K562 (cell line): ENCODE measurements at regions not wholly inside any gene's neighbourhood (a gene's known extent, or its start where the extent isn't known, plus 50 kb on each side); places are given as distances from the start of the nearest gene placed in this dataset.
"Not testable (repeated sequence)": the region's sequence is repeated elsewhere in the genome, so short reads cannot be mapped to it uniquely, and the experiment has no call there.

Experiments used
- ATAC-seq: fragments of 200-7000 bp; cut with Tn5 transposase; 3 replicates; pipeline ENCODE4 v1.9.1; 2020; ENCODE audit warnings: moderate library complexity
- BruUV-seq: library from RNA; stranded (reverse); fragments of 400-500 nt; replicated peaks from 2 replicates; lab custom pipeline; 2021; lab: Mats Ljungman, UMichigan
- CTCF ChIA-PET: fragments of 300-600 bp; formaldehyde crosslinking; extraction: SDS; loops from one replicate; lab custom pipeline; 2021; ENCODE audit warnings: low intra/inter-chr PET ratio; lab: Yijun Ruan, JAX
- POLR2A ChIA-PET: fragments of 300-600, 350-650 bp; sonication (Branson Sonifier 250); formaldehyde crosslinking; extraction: SDS; loops from one replicate; lab custom pipeline; 2021; ENCODE audit warnings: antibody characterized with exemption, inconsistent platforms; lab: Yijun Ruan, JAX
- DNase-seq, 4 experiments: peaks; one replicate each; pipeline versions ENCODE4 v3.0.0 to v3.0.0-alpha.2; 2011 to 2018; ENCODE audit warnings: low spot score in 3 of 4, mixed read lengths in 3 of 4; ENCODE audit errors: extremely low read depth in 1 of 4
- FAIRE-seq: peaks from 2 replicates; lab custom pipeline; 2011; peaks lifted over from hg19 to GRCh38; lab: Jason Lieb, UNC
- H2AFZ ChIP-seq: 2 replicates; pipeline ENCODE4 v1.6.0; 2011; ENCODE audit warnings: low read depth, low read length, control low read depth, inconsistent platforms
- H3K27ac ChIP-seq: fragments of 200-600 bp; 3 replicates; pipeline ENCODE4 v1.8.0; 2011; ENCODE audit warnings: low read depth, mild to moderate bottlenecking, control low read depth, inconsistent platforms, low read length, moderate library complexity, mixed read lengths; ENCODE audit errors: extremely low read depth
- H3K27me3 ChIP-seq, 2 experiments: fragments of 300-600 bp in 1 of 2; 2 replicates in 1 of 2; 3 replicates in 1 of 2; pipeline versions ENCODE4 v1.6.0 to v1.8.0; 2011; ENCODE audit warnings: inconsistent platforms in 2 of 2, low read length in 2 of 2, mild to moderate bottlenecking in 1 of 2, mixed read lengths in 1 of 2, moderate library complexity in 1 of 2; ENCODE audit not compliant: control insufficient read depth in 2 of 2, insufficient read depth in 2 of 2
- H3K36me3 ChIP-seq: fragments of 300-600 bp; 3 replicates; pipeline ENCODE4 v1.8.0; 2011; ENCODE audit warnings: mild to moderate bottlenecking, low read length, inconsistent platforms; ENCODE audit not compliant: control insufficient read depth, insufficient read depth
- H3K4me1 ChIP-seq, 2 experiments: fragments of 200-600 bp in 1 of 2; replicated peaks in 1 of 2; 2 replicates in 1 of 2; 3 replicates in 1 of 2; pipeline versions ENCODE4 v1.5.1 to v1.8.0; 2011; ENCODE audit warnings: inconsistent platforms in 2 of 2, low read length in 2 of 2, mild to moderate bottlenecking in 1 of 2, mixed read lengths in 1 of 2, moderate library complexity in 1 of 2; ENCODE audit not compliant: control insufficient read depth in 2 of 2, insufficient read depth in 2 of 2
- H3K4me2 ChIP-seq: 2 replicates; pipeline ENCODE4 v1.6.1; 2011; ENCODE audit warnings: low read length, control low read depth, inconsistent platforms, mixed read lengths; ENCODE audit not compliant: insufficient read depth
- H3K4me3 ChIP-seq: fragments of 200-600 bp; sonication (generic), shearing (Covaris generic); 2 replicates; pipeline ENCODE4 v1.5.1; 2016; ENCODE audit warnings: control low read depth, inconsistent platforms
- H3K79me2 ChIP-seq: fragments of 200-600 bp; 3 replicates; pipeline ENCODE4 v1.8.0; 2011; ENCODE audit warnings: low read length, inconsistent platforms; ENCODE audit not compliant: control insufficient read depth, insufficient read depth
- H3K9ac ChIP-seq, 2 experiments: 2 replicates each; pipeline versions ENCODE4 v1.6.0 to v1.6.1; 2011; ENCODE audit warnings: low read depth in 2 of 2, low read length in 2 of 2, control low read depth in 1 of 2, inconsistent platforms in 1 of 2, mild to moderate bottlenecking in 1 of 2, mixed read lengths in 1 of 2; ENCODE audit not compliant: insufficient read depth in 1 of 2
- H3K9me1 ChIP-seq: one replicate; pipeline ENCODE4 v1.6.0; 2011; ENCODE audit warnings: inconsistent platforms, mild to moderate bottlenecking, low read length, moderate library complexity; ENCODE audit not compliant: control insufficient read depth, insufficient read depth
- H3K9me3 ChIP-seq: replicated peaks from 2 replicates; pipeline ENCODE4 v1.5.1; 2011; ENCODE audit warnings: low read depth, low read length, inconsistent platforms; ENCODE audit not compliant: control insufficient read depth, insufficient read depth
- H4K20me1 ChIP-seq: replicated peaks from 2 replicates; pipeline ENCODE4 v1.6.1; 2011; ENCODE audit warnings: low read length, inconsistent platforms, mixed read lengths; ENCODE audit not compliant: control insufficient read depth, insufficient read depth
- ATF1 ChIP-seq, 2 experiments: fragments of 450-650 bp in 1 of 2; IDR thresholded peaks; 2 replicates each; pipeline ENCODE4 v1.6.1; 2016; ENCODE audit warnings: missing compliant biosample characterization in 1 of 2, missing genetic modification characterization in 1 of 2
- MEF2D ChIP-seq: conservative IDR thresholded peaks from 2 replicates; pipeline ENCODE4 v1.6.1; 2016; ENCODE audit warnings: low read depth, missing genetic modification characterization, missing compliant biosample characterization
- POLR2A ChIP-seq: fragments of 450-650 bp; conservative IDR thresholded peaks from 2 replicates; pipeline ENCODE4 v1.6.1; 2016
- TSC22D4 ChIP-seq: fragments of 450-650 bp; IDR thresholded peaks from 2 replicates; pipeline ENCODE4 v1.6.1; 2016; ENCODE audit warnings: missing genetic modification characterization, missing biosample characterization, control low read depth
- ZBED1 ChIP-seq: IDR thresholded peaks from 2 replicates; pipeline ENCODE4 v1.6.1; 2014
- WGBS: fragments of 100-300 bp; shearing (Covaris generic); methylation state at CpG from one replicate; pipeline ENCODE4 v1.1.6; 2016; ENCODE audit warnings: low coverage, mixed read lengths; ENCODE audit not compliant: insufficient coverage; ENCODE audit errors: missing lambda C conversion rate; 5-methylcytosine and 5-hydroxymethylcytosine counted together
- in situ Hi-C: fragments of 300-500 bp; cut with MboI; formaldehyde crosslinking; loops from 4 replicates; pipeline ENCODE4 v1.15.0; 2018; ENCODE audit warnings: inconsistent platforms, mixed read lengths
- intact Hi-C: fragments of 100-400 bp; cut with micrococcal nuclease; formaldehyde crosslinking; loops from 2 replicates; pipeline ENCODE4 v1.14.2; 2022

DNA sequence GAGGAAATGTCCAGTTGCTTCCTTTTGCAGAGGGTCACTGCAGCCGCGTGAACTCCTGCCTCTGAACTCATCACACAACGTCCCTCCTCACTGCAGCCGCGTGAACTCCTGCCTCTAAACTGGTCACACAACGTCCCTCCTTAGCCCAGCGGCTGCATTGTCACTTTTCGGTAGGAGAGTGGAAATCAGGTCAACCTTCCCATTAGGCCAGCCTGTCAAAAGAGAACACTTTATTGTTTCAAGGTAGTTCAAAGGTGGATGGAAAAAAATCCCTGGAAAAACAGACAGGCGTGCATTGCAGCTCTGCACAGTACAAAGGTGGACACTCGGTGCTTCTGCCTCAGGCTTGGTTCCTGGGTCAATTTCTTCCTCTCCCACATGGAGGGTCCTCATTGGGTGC lies 280.2 kb downstream of the FOXL1 start:
- no peak for TF ChIP-seq POLR2A
- TF ChIP-seq MEF2D (tag), result no peak
- TF ChIP-seq ZBED1, result no peak
- in situ Hi-C loops (no loop called here), intact Hi-C loops (no loop called here)
- no peak for ATAC-seq
- BruUV-seq, result no TSS peak
- no peak for DNase-seq
- no peak overlapping the region for H3K27ac ChIP-seq
- H2AFZ ChIP-seq, result no peak overlapping the region
- CTCF ChIA-PET, result no interaction called here
- no peaks in the 10 kb centered on the region for H3K4me1 ChIP-seq
- no peak overlapping the region for H3K4me2 ChIP-seq
- no peaks in the 10 kb centered on the region for H3K9me3 ChIP-seq
- 0 out of 2 replicates have a peak, but pooled peaks cover 3% of the 10 kb centered on the region for H4K20me1 ChIP-seq
- H3K27me3 ChIP-seq, result peaks cover 3 to 39% of the 10 kb centered on the region in 2 experiments; a peak in 3 of 5 replicates
- no peak for FAIRE-seq
- no peaks in the 10 kb centered on the region for H3K9me1 ChIP-seq
- H3K4me3 ChIP-seq, result no peak overlapping the region
- 2% methylated on average over 10 of the region's 10 CpGs for WGBS
- no peaks in the 10 kb centered on the region for H3K36me3 ChIP-seq
- H3K9ac ChIP-seq, result no peak overlapping the region
- POLR2A ChIA-PET, result no interaction called here
- no peaks in the 10 kb centered on the region for H3K79me2 ChIP-seq

DNA sequence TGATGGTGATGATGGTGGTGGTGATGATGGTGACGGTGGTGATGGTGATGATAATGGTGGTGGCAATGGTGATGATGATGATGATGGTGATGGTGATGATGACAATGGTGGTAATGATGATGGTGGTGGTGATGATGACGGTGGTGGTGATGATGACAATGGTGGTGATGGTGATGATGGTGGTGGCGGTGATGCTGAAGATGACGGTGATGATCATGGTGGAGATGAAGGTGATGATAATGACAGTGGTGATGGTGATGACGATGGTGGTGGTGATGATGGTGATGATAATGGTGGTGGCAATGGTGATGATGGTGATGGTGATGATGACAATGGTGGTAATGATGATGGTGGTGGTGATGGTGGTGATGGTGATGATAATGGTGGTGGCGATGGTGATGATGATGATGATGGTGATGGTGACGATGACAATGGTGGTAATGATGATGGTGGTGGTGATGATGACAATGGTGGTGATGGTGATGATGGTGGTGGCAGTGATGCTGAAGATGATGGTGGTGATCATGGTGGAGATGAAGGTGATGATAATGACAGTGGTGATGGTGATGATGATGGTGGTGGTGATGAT lies 283.0 kb downstream of the FOXL1 start:
- H3K4me2 ChIP-seq; H4K20me1 ChIP-seq; H3K9ac ChIP-seq; CTCF ChIA-PET; H3K9me1 ChIP-seq; in situ Hi-C loops; H3K4me3 ChIP-seq; FAIRE-seq; H2AFZ ChIP-seq; intact Hi-C loops; ATAC-seq; POLR2A ChIA-PET; H3K79me2 ChIP-seq; H3K27ac ChIP-seq; H3K9me3 ChIP-seq; H3K36me3 ChIP-seq; DNase-seq; BruUV-seq; H3K4me1 ChIP-seq; TF ChIP-seq ATF1 (CRISPR knock-in tag; IDR thresholded peaks at IDR 0.05): not testable (repeated sequence)
- 2% methylated on average over 7 of the region's 7 CpGs for WGBS
- peaks cover 0 to 45% of the 10 kb centered on the region in 2 experiments; a peak in 3 of 5 replicates for H3K27me3 ChIP-seq
- TF ChIP-seq TSC22D4 (peak; percentile 51; the same call in 1 of the 2 replicates), ATF1 (tag; IDR thresholded peaks at IDR 0.05) (peak; percentile 26; the same call in 1 of the 2 replicates)
- TF ChIP-seq, all 486 proteins: peak for 2; not testable (repeated sequence) for 484
